ENCODE measurements at regions not wholly inside any gene's neighbourhood (a gene's known extent, or its start where the extent isn't known, plus 50 kb on each side); places are given as distances from the start of the nearest gene placed in this dataset.

- Mint-ChIP-seq H3K4me3 (no peak overlapping the region), H3K27me3 (ENCODE audit: insufficient read depth, low read depth, poor library complexity) (peaks cover 5% of the 10 kb centered on the region), H3K9me3 (peaks cover 69% of the 10 kb centered on the region), H3K4me1 (no peaks in the 10 kb centered on the region), H3K27ac (no peak overlapping the region), H3K36me3 (ENCODE audit: low read depth) (peaks cover 22% of the 10 kb centered on the region)
- Histone ChIP-seq H3K4me2 (no peak overlapping the region), H3K4me3 (no peak overlapping the region), H3K79me2 (replicated peaks; ENCODE audit: insufficient read depth) (no peaks in the 10 kb centered on the region), H3K36me3 (ENCODE audit: insufficient read depth) (no peaks in the 10 kb centered on the region; the same call in 1 of the 2 replicates), H3K27me3 (ENCODE audit: insufficient read depth) (no peaks in the 10 kb centered on the region), H3F3A (replicated peaks; ENCODE audit: low read depth) (no peaks in the 10 kb centered on the region), H3K9me2 (ENCODE audit: insufficient read depth) (no peaks in the 10 kb centered on the region), H3K4me1 (ENCODE audit: insufficient read depth) (no peaks in the 10 kb centered on the region), H2AFZ (no peak overlapping the region), H3K27ac (ENCODE audit: low read depth) (no peak overlapping the region), H4K20me1 (replicated peaks; ENCODE audit: insufficient read depth) (no peaks in the 10 kb centered on the region)
- TF ChIP-seq STAT1 (IDR thresholded peaks at IDR 0.05; ENCODE audit: unreplicated experiment) (no peak), NANOG (IDR thresholded peaks at IDR 0.05; ENCODE audit: borderline replicate concordance) (no peak), ZNF331 (CRISPR knock-in tag; IDR thresholded peaks at IDR 0.05; ENCODE audit: low read depth) (no peak), ZNF114 (CRISPR knock-in tag; IDR thresholded peaks at IDR 0.05) (no peak), JUNB (IDR thresholded peaks at IDR 0.05; ENCODE audit: unreplicated experiment) (no peak), EZH2 (IDR thresholded peaks at IDR 0.05; ENCODE audit: low read depth, unreplicated experiment) (no peak), POLR2AphosphoS5 (IDR thresholded peaks at IDR 0.05; ENCODE audit: low read depth) (no peak), CREB1 (CRISPR knock-in tag; IDR thresholded peaks at IDR 0.05; ENCODE audit: low read depth) (no peak), REST (IDR thresholded peaks at IDR 0.05; ENCODE audit: unreplicated experiment) (no peak), EZH2phosphoT487 (IDR thresholded peaks at IDR 0.05; ENCODE audit: unreplicated experiment) (no peak)
- TF ChIP-seq, protein P1, sequence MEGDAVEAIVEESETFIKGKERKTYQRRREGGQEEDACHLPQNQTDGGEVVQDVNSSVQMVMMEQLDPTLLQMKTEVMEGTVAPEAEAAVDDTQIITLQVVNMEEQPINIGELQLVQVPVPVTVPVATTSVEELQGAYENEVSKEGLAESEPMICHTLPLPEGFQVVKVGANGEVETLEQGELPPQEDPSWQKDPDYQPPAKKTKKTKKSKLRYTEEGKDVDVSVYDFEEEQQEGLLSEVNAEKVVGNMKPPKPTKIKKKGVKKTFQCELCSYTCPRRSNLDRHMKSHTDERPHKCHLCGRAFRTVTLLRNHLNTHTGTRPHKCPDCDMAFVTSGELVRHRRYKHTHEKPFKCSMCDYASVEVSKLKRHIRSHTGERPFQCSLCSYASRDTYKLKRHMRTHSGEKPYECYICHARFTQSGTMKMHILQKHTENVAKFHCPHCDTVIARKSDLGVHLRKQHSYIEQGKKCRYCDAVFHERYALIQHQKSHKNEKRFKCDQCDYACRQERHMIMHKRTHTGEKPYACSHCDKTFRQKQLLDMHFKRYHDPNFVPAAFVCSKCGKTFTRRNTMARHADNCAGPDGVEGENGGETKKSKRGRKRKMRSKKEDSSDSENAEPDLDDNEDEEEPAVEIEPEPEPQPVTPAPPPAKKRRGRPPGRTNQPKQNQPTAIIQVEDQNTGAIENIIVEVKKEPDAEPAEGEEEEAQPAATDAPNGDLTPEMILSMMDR (conservative IDR thresholded peaks at IDR 0.05; ENCODE audit: low read depth in 2 of 2): no peak
- TF ChIP-seq, protein P2, sequence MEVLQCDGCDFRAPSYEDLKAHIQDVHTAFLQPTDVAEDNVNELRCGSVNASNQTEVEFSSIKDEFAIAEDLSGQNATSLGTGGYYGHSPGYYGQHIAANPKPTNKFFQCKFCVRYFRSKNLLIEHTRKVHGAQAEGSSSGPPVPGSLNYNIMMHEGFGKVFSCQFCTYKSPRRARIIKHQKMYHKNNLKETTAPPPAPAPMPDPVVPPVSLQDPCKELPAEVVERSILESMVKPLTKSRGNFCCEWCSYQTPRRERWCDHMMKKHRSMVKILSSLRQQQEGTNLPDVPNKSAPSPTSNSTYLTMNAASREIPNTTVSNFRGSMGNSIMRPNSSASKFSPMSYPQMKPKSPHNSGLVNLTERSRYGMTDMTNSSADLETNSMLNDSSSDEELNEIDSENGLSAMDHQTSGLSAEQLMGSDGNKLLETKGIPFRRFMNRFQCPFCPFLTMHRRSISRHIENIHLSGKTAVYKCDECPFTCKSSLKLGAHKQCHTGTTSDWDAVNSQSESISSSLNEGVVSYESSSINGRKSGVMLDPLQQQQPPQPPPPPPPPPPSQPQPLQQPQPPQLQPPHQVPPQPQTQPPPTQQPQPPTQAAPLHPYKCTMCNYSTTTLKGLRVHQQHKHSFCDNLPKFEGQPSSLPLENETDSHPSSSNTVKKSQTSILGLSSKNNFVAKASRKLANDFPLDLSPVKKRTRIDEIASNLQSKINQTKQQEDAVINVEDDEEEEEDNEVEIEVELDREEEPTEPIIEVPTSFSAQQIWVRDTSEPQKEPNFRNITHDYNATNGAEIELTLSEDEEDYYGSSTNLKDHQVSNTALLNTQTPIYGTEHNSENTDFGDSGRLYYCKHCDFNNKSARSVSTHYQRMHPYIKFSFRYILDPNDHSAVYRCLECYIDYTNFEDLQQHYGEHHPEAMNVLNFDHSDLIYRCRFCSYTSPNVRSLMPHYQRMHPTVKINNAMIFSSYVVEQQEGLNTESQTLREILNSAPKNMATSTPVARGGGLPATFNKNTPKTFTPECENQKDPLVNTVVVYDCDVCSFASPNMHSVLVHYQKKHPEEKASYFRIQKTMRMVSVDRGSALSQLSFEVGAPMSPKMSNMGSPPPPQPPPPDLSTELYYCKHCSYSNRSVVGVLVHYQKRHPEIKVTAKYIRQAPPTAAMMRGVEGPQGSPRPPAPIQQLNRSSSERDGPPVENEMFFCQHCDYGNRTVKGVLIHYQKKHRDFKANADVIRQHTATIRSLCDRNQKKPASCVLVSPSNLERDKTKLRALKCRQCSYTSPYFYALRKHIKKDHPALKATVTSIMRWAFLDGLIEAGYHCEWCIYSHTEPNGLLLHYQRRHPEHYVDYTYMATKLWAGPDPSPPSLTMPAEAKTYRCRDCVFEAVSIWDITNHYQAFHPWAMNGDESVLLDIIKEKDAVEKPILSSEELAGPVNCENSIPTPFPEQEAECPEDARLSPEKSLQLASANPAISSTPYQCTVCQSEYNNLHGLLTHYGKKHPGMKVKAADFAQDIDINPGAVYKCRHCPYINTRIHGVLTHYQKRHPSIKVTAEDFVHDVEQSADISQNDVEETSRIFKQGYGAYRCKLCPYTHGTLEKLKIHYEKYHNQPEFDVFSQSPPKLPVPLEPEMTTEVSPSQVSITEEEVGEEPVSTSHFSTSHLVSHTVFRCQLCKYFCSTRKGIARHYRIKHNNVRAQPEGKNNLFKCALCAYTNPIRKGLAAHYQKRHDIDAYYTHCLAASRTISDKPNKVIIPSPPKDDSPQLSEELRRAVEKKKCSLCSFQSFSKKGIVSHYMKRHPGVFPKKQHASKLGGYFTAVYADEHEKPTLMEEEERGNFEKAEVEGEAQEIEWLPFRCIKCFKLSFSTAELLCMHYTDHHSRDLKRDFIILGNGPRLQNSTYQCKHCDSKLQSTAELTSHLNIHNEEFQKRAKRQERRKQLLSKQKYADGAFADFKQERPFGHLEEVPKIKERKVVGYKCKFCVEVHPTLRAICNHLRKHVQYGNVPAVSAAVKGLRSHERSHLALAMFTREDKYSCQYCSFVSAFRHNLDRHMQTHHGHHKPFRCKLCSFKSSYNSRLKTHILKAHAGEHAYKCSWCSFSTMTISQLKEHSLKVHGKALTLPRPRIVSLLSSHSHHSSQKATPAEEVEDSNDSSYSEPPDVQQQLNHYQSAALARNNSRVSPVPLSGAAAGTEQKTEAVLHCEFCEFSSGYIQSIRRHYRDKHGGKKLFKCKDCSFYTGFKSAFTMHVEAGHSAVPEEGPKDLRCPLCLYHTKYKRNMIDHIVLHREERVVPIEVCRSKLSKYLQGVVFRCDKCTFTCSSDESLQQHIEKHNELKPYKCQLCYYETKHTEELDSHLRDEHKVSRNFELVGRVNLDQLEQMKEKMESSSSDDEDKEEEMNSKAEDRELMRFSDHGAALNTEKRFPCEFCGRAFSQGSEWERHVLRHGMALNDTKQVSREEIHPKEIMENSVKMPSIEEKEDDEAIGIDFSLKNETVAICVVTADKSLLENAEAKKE (CRISPR knock-in tag; IDR thresholded peaks at IDR 0.05): no peak
- TF ChIP-seq, protein P3, sequence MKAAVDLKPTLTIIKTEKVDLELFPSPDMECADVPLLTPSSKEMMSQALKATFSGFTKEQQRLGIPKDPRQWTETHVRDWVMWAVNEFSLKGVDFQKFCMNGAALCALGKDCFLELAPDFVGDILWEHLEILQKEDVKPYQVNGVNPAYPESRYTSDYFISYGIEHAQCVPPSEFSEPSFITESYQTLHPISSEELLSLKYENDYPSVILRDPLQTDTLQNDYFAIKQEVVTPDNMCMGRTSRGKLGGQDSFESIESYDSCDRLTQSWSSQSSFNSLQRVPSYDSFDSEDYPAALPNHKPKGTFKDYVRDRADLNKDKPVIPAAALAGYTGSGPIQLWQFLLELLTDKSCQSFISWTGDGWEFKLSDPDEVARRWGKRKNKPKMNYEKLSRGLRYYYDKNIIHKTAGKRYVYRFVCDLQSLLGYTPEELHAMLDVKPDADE (IDR thresholded peaks at IDR 0.05): no peak
- DNase-seq (ENCODE audit: low spot score): no peak
- ATAC-seq: no peak
Measured at GRCh38 chr7:67475293-67475692, 478.7 kb downstream of the TYW1 start.
